HUES6 (cell line): ENCODE measurements at regions not wholly inside any gene's neighbourhood (a gene's known extent, or its start where the extent isn't known, plus 50 kb on each side); places are given as distances from the start of the nearest gene placed in this dataset.

ENCODE experiments used
- H3K27ac ChIP-seq: 2 replicates; pipeline ENCODE4 v1.7.0; 2013; ENCODE audit warnings: low read depth, mild to moderate bottlenecking, low read length, inconsistent platforms
- H3K27me3 ChIP-seq: 2 replicates; pipeline ENCODE4 v1.6.1; 2013; ENCODE audit warnings: low read length; ENCODE audit not compliant: control insufficient read depth, insufficient read depth
- H3K36me3 ChIP-seq: 2 replicates; pipeline ENCODE4 v1.6.1; 2013; ENCODE audit warnings: low read length; ENCODE audit not compliant: control insufficient read depth, insufficient read depth
- H3K4me1 ChIP-seq: 2 replicates; pipeline ENCODE4 v1.6.1; 2013; ENCODE audit warnings: low read length; ENCODE audit not compliant: control insufficient read depth, insufficient read depth
- H3K4me3 ChIP-seq: 2 replicates; pipeline ENCODE4 v1.5.1; 2013; ENCODE audit warnings: low read depth, low read length
- H3K9ac ChIP-seq: one replicate; pipeline ENCODE4 v1.6.1; 2013; ENCODE audit warnings: mild to moderate bottlenecking, low read length
- H3K9me3 ChIP-seq: 2 replicates; pipeline ENCODE4 v1.6.1; 2013; ENCODE audit warnings: low read depth, low read length; ENCODE audit not compliant: control insufficient read depth, insufficient read depth

DNA sequence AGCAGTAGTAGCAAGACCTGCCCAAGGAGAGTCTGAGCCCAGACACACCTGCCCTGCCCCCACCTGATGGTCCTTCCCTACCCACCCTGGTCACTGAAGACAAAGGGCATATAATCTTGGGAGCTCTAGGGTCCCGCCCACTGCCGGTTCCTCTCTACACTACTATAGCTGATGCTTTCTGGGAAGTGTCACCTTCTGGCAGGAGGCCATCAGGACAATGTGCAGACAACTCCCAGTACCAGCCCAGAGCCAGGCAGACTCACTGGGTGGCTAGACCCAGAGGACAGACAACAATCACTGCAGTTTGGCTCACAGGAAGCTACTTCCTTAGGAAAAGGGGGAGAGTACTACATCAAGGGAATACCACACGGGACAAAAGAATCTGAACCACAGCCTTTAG lies 312.7 kb downstream of the SPRY1 start:
- Histone ChIP-seq H3K27me3 (no peaks in the 10 kb centered on the region), H3K9ac (no peak overlapping the region), H3K4me1 (peaks cover 6% of the 10 kb centered on the region; the same call in 1 of the 2 replicates), H3K36me3 (no peaks in the 10 kb centered on the region), H3K27ac (peak overlapping the region; percentile 0; the same call in 1 of the 2 replicates), H3K9me3 (peaks cover 9% of the 10 kb centered on the region; the same call in 1 of the 2 replicates), H3K4me3 (no peak overlapping the region)

DNA sequence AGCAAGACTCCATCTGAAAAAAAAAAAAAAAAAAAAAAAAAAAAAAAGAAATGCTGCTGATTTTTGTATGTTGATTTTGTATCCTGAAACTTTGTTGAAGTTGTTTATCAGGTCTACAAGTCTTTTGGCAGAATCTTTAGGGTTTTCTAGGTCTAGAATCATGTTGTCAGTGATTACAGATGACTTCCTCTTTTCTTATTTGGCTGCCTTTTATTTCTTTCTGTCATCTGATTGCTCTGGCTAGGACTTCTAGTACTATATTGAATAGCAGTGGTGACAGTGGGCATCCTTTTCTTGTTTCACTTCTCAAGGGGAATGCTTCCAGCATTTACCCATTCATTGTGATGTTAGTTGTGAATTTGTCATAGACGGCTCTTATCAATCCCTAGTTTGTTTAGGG lies 334.4 kb downstream of the SPRY1 start:
- H3K9me3 ChIP-seq = peaks cover 6% of the 10 kb centered on the region; the same call in 1 of the 2 replicates
- no peaks in the 10 kb centered on the region for H3K36me3 ChIP-seq
- H3K9ac ChIP-seq = no peak overlapping the region
- no peaks in the 10 kb centered on the region for H3K27me3 ChIP-seq
- no peak overlapping the region for H3K27ac ChIP-seq
- H3K4me3 ChIP-seq = no peak overlapping the region
- no peaks in the 10 kb centered on the region for H3K4me1 ChIP-seq

GRCh38 chr4:123737156-123737555 lies 340.6 kb downstream of the SPRY1 start:
- Histone ChIP-seq H3K4me3 (no peak overlapping the region), H3K9me3 (peaks cover 4% of the 10 kb centered on the region; the same call in 1 of the 2 replicates)

GRCh38 chr4:123739806-123740205 lies 343.2 kb downstream of the SPRY1 start:
- H3K9ac ChIP-seq = no peak overlapping the region
- peaks cover under 1% of the 10 kb centered on the region; the same call in 1 of the 2 replicates for H3K9me3 ChIP-seq
- H3K27me3 ChIP-seq = no peaks in the 10 kb centered on the region

More at GRCh38 chr4:123737156-123737555, 340.6 kb downstream of the SPRY1 start:
- Histone ChIP-seq H3K9ac (no peak overlapping the region), H3K27me3 (no peaks in the 10 kb centered on the region), H3K36me3 (no peaks in the 10 kb centered on the region), H3K27ac (no peak overlapping the region), H3K4me1 (peaks cover 6% of the 10 kb centered on the region; the same call in 1 of the 2 replicates)

GRCh38 chr4:123740236-123740635 lies 343.6 kb downstream of the SPRY1 start:
- H3K27me3 ChIP-seq = no peaks in the 10 kb centered on the region
- H3K4me3 ChIP-seq = no peak overlapping the region
- no peaks in the 10 kb centered on the region for H3K9me3 ChIP-seq
- no peak overlapping the region for H3K27ac ChIP-seq
- H3K36me3 ChIP-seq = no peaks in the 10 kb centered on the region
- H3K9ac ChIP-seq = no peak overlapping the region
- peaks cover 6% of the 10 kb centered on the region; the same call in 1 of the 2 replicates for H3K4me1 ChIP-seq

More at GRCh38 chr4:123739806-123740205, 343.2 kb downstream of the SPRY1 start:
- Histone ChIP-seq H3K4me3 (no peak overlapping the region), H3K4me1 (peaks cover 6% of the 10 kb centered on the region; the same call in 1 of the 2 replicates), H3K27ac (no peak overlapping the region), H3K36me3 (no peaks in the 10 kb centered on the region)

GRCh38 chr4:123741906-123742305 lies 345.3 kb downstream of the SPRY1 start:
- Histone ChIP-seq H3K4me3 (no peak overlapping the region), H3K27me3 (no peaks in the 10 kb centered on the region), H3K9ac (no peak overlapping the region), H3K27ac (no peak overlapping the region), H3K9me3 (no peaks in the 10 kb centered on the region), H3K4me1 (peaks cover 6% of the 10 kb centered on the region; the same call in 1 of the 2 replicates), H3K36me3 (no peaks in the 10 kb centered on the region)

- H3K9me3 ChIP-seq = no peaks in the 10 kb centered on the region
- no peak overlapping the region for H3K9ac ChIP-seq
- H3K36me3 ChIP-seq = no peaks in the 10 kb centered on the region
- no peak overlapping the region for H3K4me3 ChIP-seq
- no peak overlapping the region for H3K27ac ChIP-seq
- peaks cover 10% of the 10 kb centered on the region; the same call in 1 of the 2 replicates for H3K4me1 ChIP-seq
- no peaks in the 10 kb centered on the region for H3K27me3 ChIP-seq
These were observed 347.3 kb downstream of the SPRY1 start for GRCh38 chr4:123743848-123744247.

GRCh38 chr4:123744664-123745290 lies 348.2 kb downstream of the SPRY1 start:
- no peaks in the 10 kb centered on the region for H3K36me3 ChIP-seq
- peaks cover 18% of the 10 kb centered on the region for H3K4me1 ChIP-seq
- no peaks in the 10 kb centered on the region for H3K27me3 ChIP-seq
- no peak overlapping the region for H3K27ac ChIP-seq
- H3K9me3 ChIP-seq = no peaks in the 10 kb centered on the region
- no peak overlapping the region for H3K9ac ChIP-seq
- no peak overlapping the region for H3K4me3 ChIP-seq

DNA sequence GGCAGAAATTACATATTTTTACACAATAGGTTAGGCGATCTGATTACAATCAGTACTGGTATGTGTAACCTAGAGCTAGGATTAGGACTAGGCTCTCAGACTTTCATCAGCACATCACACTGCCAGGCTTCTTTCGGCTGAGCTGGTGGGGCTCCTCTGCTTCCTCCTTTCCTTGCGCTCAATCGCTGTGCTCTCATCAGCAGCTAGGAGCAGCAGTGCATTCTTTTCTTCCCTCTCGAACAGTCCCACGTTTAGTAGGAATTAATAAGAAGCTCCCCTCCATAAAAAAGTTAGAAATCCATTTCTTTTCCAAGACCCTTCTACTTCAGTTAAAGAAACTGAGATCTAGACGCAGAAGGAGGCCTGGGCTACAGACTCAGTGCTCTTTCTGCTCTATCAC lies 350.4 kb downstream of the SPRY1 start:
- no peaks in the 10 kb centered on the region for H3K9me3 ChIP-seq
- no peak overlapping the region for H3K9ac ChIP-seq
- H3K4me3 ChIP-seq = no peak overlapping the region
- no peaks in the 10 kb centered on the region for H3K36me3 ChIP-seq
- no peak overlapping the region for H3K27ac ChIP-seq
- peaks cover 20% of the 10 kb centered on the region for H3K4me1 ChIP-seq
- no peaks in the 10 kb centered on the region for H3K27me3 ChIP-seq

GRCh38 chr4:123748806-123749205 lies 352.2 kb downstream of the SPRY1 start:
- no peak overlapping the region for H3K27ac ChIP-seq
- no peak overlapping the region for H3K4me3 ChIP-seq
- peaks cover 20% of the 10 kb centered on the region for H3K4me1 ChIP-seq
- no peaks in the 10 kb centered on the region for H3K9me3 ChIP-seq
- no peaks in the 10 kb centered on the region for H3K36me3 ChIP-seq
- H3K27me3 ChIP-seq = no peaks in the 10 kb centered on the region
- no peak overlapping the region for H3K9ac ChIP-seq

DNA sequence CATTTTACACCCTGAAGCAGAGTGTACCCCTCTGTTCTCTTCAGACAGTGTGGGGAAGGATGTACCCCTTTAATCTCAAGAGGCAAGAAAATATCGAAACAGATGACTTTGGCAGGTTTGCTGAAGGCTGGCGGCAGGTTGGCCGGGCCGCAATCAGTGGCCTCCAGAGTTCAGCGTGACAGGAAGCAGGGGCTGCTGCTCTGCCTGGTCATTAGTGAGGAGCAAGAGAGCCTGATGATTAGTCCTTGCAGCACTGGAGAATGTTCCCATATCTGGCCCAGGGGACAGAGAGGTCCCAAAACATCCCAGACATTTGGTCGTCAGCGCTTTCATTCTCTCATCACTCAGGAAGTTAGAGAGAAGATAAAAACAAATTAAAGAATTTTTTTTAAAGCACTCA lies 352.8 kb downstream of the SPRY1 start:
- H3K4me1 ChIP-seq = peaks cover 20% of the 10 kb centered on the region
- H3K9me3 ChIP-seq = no peaks in the 10 kb centered on the region
- no peak overlapping the region for H3K9ac ChIP-seq
- H3K4me3 ChIP-seq = no peak overlapping the region
- H3K27me3 ChIP-seq = no peaks in the 10 kb centered on the region
- no peak overlapping the region for H3K27ac ChIP-seq
- H3K36me3 ChIP-seq = no peaks in the 10 kb centered on the region
